ENCODE measurements at regions not wholly inside any gene's neighbourhood (a gene's known extent, or its start where the extent isn't known, plus 50 kb on each side); places are given as distances from the start of the nearest gene placed in this dataset.
"Not testable (repeated sequence)": the region's sequence is repeated elsewhere in the genome, so short reads cannot be mapped to it uniquely, and the experiment has no call there.

GRCh38 chr7:91397612-91398011 is 133.4 kb downstream of the FZD1 start:
- DNase-seq (ENCODE audit: low spot score) (no peak), ATAC-seq (no peak)

GRCh38 chr7:91398341-91398740 is 134.1 kb downstream of the FZD1 start:
- ATAC-seq, result no peak
- no peak for DNase-seq (ENCODE audit: low spot score)

- ATAC-seq (no peak), DNase-seq (ENCODE audit: low spot score) (no peak)
Measured at GRCh38 chr7:91405092-91405788, 141.0 kb downstream of the FZD1 start.

- not testable (repeated sequence) for DNase-seq (ENCODE audit: low spot score); ATAC-seq
Measured at GRCh38 chr7:91405873-91406272, 141.6 kb downstream of the FZD1 start.

GRCh38 chr7:91407942-91408341 is 143.7 kb downstream of the FZD1 start:
- ATAC-seq, result no peak
- DNase-seq (ENCODE audit: low spot score), result no peak

- ATAC-seq (no peak), DNase-seq (ENCODE audit: low spot score) (no peak)
Measured at GRCh38 chr7:91408388-91409154, 144.3 kb downstream of the FZD1 start.

- no peak for DNase-seq (ENCODE audit: low spot score)
- no peak for ATAC-seq
Measured at GRCh38 chr7:91411060-91411459, 146.8 kb downstream of the FZD1 start.

GRCh38 chr7:91412298-91412697 is 148.1 kb downstream of the FZD1 start:
- ATAC-seq (no peak), DNase-seq (ENCODE audit: low spot score) (no peak)

- no peak for DNase-seq (ENCODE audit: low spot score)
- ATAC-seq, result no peak
Measured at GRCh38 chr7:91414734-91415133, 150.5 kb downstream of the FZD1 start.

- no peak for DNase-seq (ENCODE audit: low spot score)
- ATAC-seq, result no peak
Measured at GRCh38 chr7:91416155-91416865, 152.1 kb downstream of the FZD1 start.

- DNase-seq (ENCODE audit: low spot score), result no peak
- no peak for ATAC-seq
Measured at GRCh38 chr7:91420606-91421005, 156.4 kb downstream of the FZD1 start.

GRCh38 chr7:91421018-91421417 is 156.8 kb downstream of the FZD1 start:
- ATAC-seq, result no peak
- DNase-seq (ENCODE audit: low spot score), result no peak

GRCh38 chr7:91424371-91424770 is 160.1 kb downstream of the FZD1 start:
- no peak for ATAC-seq
- no peak for DNase-seq (ENCODE audit: low spot score)

GRCh38 chr7:91425149-91425548 is 160.9 kb downstream of the FZD1 start:
- no peak for DNase-seq (ENCODE audit: low spot score)
- ATAC-seq, result no peak

GRCh38 chr7:91427051-91427450 is 162.8 kb downstream of the FZD1 start:
- no peak for ATAC-seq

GRCh38 chr7:91431601-91432000 is 167.4 kb downstream of the FZD1 start:
- ATAC-seq (no peak), DNase-seq (ENCODE audit: low spot score) (no peak)

More at GRCh38 chr7:91427051-91427450, 162.8 kb downstream of the FZD1 start:
- no peak for DNase-seq (ENCODE audit: low spot score)

GRCh38 chr7:91434836-91435235 is 170.6 kb downstream of the FZD1 start:
- ATAC-seq (no peak), DNase-seq (ENCODE audit: low spot score) (no peak)

GRCh38 chr7:91435381-91436059 is 171.3 kb downstream of the FZD1 start:
- ATAC-seq (no peak), DNase-seq (ENCODE audit: low spot score) (no peak)

- DNase-seq (ENCODE audit: low spot score) (no peak), ATAC-seq (no peak)
Measured at GRCh38 chr7:91436655-91437054, 172.4 kb downstream of the FZD1 start.

- DNase-seq (ENCODE audit: low spot score); ATAC-seq: not testable (repeated sequence)
Measured at GRCh38 chr7:91440198-91440597, 176.0 kb downstream of the FZD1 start.

- no peak for ATAC-seq
- DNase-seq (ENCODE audit: low spot score), result no peak
Measured at GRCh38 chr7:91443862-91444261, 179.6 kb downstream of the FZD1 start.
